ENCODE measurements at regions not wholly inside any gene's neighbourhood (a gene's known extent, or its start where the extent isn't known, plus 50 kb on each side); places are given as distances from the start of the nearest gene placed in this dataset.
A peak's percentile ranks its signal among the peaks of the same experiment; 100 is the strongest.
"Not testable (repeated sequence)": the region's sequence is repeated elsewhere in the genome, so short reads cannot be mapped to it uniquely, and the experiment has no call there.

- TF ChIP-seq CTCF (IDR thresholded peaks at IDR 0.05; ENCODE audit: low read length, missing control alignments) = peak; percentile 74
- H3K4me3 ChIP-seq (replicated peaks; ENCODE audit: low read depth, low read length) = peak overlapping the region; percentile 19
- peak; percentile 63 for DNase-seq (ENCODE audit: low read depth)
Observed at GRCh38 chr2:131673400-131674173, 145.9 kb downstream of the CCDC74A start.

- no peak overlapping the region for H3K4me3 ChIP-seq (replicated peaks; ENCODE audit: low read depth, low read length)
- DNase-seq (ENCODE audit: low read depth) = no peak
- no peak for TF ChIP-seq CTCF (IDR thresholded peaks at IDR 0.05; ENCODE audit: low read length, missing control alignments)
Observed at GRCh38 chr2:131674174-131674507, 146.5 kb downstream of the CCDC74A start.

GRCh38 chr2:131681611-131682121, 154.0 kb downstream of the CCDC74A start:
- not testable (repeated sequence) for DNase-seq (ENCODE audit: low read depth)
- peak overlapping the region; percentile 84 for H3K4me3 ChIP-seq (replicated peaks; ENCODE audit: low read depth, low read length)

DNA sequence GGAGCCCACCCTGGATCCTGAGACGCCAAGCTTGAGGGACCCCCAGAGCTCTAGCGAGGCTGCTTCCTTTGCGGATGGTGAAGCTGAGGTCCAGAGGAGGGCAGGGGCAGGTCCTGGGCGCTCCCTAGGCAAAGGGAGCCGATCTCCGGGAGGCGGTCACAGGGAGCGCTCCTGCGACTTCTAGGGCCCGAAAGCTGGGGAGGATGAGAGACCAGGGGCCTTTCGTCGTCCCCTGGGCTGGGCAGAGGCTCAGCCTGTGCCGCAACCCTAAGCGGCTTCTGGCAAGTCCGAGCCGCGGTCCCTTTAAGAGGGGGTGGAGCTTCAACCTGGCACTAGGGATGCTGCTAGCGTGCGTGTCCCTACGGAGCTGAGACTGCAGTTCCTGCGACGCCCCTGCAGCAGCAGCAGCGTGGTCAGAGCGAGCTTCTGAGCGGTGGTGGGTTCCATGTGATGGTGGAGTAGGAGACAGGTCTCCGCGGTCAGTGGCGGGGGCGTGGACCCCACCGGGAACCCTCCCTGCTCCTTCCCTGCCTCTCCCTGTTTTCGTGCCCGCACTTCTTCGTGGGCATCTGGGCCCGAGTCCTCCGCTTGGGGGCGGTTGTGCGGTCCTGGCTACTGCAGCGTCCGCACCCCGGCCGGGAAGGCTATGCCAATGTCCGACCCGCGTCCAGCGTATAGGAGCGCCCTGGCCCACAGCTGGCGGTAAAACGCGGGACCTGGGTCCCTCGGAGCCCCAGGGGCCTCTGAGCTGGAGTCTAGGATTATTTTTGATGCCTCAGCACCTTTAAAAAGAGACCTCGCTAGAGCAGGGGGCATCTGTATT, 154.6 kb downstream of the CCDC74A start:
- peak overlapping the region; percentile 84 for H3K4me3 ChIP-seq (replicated peaks; ENCODE audit: low read depth, low read length)
- TF ChIP-seq CTCF (IDR thresholded peaks at IDR 0.05; ENCODE audit: low read length, missing control alignments) = peak; percentile 35
- peak; percentile 92 for DNase-seq (ENCODE audit: low read depth)

GRCh38 chr2:131682945-131683330, 155.2 kb downstream of the CCDC74A start:
- DNase-seq (ENCODE audit: low read depth) = peak; percentile 49
- peak overlapping the region; percentile 84 for H3K4me3 ChIP-seq (replicated peaks; ENCODE audit: low read depth, low read length)

- H3K4me3 ChIP-seq (replicated peaks; ENCODE audit: low read depth, low read length) = peak overlapping the region; percentile 84
- peak; percentile 80 for DNase-seq (ENCODE audit: low read depth)
Observed at GRCh38 chr2:131684631-131685316, 157.1 kb downstream of the CCDC74A start.

DNA sequence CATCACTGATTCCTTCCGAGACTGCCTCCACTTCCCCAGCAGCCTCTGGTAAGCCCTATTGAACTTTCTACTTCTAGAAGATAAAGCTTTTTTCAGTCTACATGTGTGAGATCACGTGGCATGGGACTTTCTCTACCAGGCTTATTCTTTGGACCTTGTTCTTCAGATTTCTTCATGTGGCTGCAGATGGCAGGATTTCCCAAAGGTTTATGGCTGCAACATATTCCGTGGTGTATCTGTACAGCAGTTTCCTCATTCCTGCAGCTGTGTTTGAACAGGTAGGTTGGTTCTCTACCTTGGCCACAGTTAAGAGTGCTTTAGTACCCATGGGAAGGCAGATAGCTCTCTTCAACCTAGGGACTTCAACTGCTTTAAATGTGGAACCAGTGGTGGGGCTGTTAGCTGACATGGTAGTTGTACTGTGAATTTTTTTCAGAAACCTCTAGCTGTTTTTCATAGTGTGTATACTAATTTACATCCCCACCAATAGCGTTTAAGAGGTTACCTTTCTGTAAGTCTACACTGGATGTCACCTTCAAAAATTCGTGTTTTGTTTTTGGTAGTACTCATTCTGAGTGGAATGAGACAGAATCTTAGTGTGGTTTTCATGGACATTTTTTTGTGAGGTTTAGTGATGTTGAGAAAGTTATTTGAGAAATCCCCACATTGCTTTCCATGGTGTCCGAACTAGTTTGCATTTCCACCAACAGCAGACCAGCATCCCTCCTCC, 158.6 kb downstream of the CCDC74A start:
- H3K4me3 ChIP-seq (replicated peaks; ENCODE audit: low read depth, low read length) = not testable (repeated sequence)
- peak; percentile 14 for DNase-seq (ENCODE audit: low read depth)

- DNase-seq (ENCODE audit: low read depth); H3K4me3 ChIP-seq (replicated peaks; ENCODE audit: low read depth, low read length): not testable (repeated sequence)
Observed at GRCh38 chr2:131686894-131687238, 159.2 kb downstream of the CCDC74A start.

DNA sequence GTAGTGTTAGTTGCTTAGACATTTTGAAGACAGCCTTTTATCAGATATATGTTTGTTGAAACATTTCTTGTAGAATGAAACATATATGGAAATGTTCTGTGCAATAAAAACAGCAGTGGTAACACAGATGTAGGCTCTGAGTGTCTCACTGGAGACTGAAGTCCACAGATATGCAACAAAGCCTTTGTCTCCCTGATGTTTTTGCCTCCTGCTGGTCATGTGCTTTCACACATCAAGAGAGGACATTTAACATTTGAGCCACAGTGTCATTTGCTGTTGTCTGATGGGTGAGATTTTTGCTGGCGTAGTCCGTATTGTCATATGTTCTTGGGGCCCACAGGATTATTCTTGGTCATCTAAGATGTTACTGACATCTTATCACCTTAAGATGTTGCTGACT, 161.4 kb downstream of the CCDC74A start:
- H3K4me3 ChIP-seq (replicated peaks; ENCODE audit: low read depth, low read length); DNase-seq (ENCODE audit: low read depth): not testable (repeated sequence)

- not testable (repeated sequence) for DNase-seq (ENCODE audit: low read depth); H3K4me3 ChIP-seq (replicated peaks; ENCODE audit: low read depth, low read length)
Observed at GRCh38 chr2:131711268-131711667, 183.6 kb downstream of the CCDC74A start.

GRCh38 chr2:131717907-131718306, 190.2 kb downstream of the CCDC74A start:
- DNase-seq (ENCODE audit: low read depth); H3K4me3 ChIP-seq (replicated peaks; ENCODE audit: low read depth, low read length): not testable (repeated sequence)

DNA sequence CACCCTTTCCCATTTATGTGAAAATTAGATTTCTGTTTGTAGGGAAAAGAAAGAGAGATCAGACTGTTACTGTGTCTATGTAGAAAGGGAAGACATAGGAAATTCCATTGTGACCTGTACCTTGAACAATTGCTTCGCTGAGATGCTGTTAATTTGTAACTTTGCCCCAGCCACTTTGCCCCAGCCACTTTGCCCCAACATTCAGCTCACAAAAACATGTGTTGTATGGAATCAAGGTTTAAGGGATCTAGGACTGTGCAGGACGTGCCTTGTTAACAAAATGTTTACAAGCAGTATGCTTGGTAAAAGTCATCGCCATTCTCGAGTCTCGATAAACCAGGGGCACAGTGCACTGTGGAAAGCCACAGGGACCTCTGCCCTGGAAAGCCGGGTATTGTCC, 193.5 kb downstream of the CCDC74A start:
- not testable (repeated sequence) for DNase-seq (ENCODE audit: low read depth); H3K4me3 ChIP-seq (replicated peaks; ENCODE audit: low read depth, low read length)

DNA sequence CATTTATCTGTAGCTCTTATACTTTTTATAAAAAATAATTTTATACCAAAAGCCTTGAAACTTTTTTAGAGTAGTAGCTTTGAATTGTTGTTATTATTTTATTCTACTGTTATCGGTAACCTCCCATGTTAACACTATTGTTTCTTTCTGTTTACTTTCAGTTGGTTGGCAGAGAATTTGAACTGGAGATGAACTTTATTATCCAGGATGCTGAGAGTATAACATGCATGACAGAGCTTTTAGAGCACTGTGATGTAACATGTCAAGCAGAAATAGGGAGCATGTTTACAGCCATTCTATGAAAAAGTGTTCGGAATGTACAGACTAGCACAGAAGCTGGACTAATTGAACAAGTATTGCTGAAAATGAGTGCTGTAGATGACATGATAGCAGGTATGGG, 194.6 kb downstream of the CCDC74A start:
- DNase-seq (ENCODE audit: low read depth) = peak; percentile 31

More for the DNA sequence above, 194.6 kb downstream of the CCDC74A start:
- H3K4me3 ChIP-seq (replicated peaks; ENCODE audit: low read depth, low read length) = not testable (repeated sequence)
